ENCODE measurements at regions not wholly inside any gene's neighbourhood (a gene's known extent, or its start where the extent isn't known, plus 50 kb on each side); places are given as distances from the start of the nearest gene placed in this dataset.

- no peaks in the 10 kb centered on the region for H3K4me1 ChIP-seq (ENCODE audit: insufficient read depth, low read length)
- intact Hi-C loops (cut with micrococcal nuclease; ENCODE audit: unreplicated experiment) (no loop called here), in situ Hi-C loops (cut with HindIII; ENCODE audit: extremely low pct_ligation_motif_present, low pct_unique_long_range_greater_than_20kb) (no loop called here)
- no peak overlapping the region for H3K9ac ChIP-seq (ENCODE audit: insufficient read depth, low read depth, low read length)
- no peaks in the 10 kb centered on the region for H3K79me2 ChIP-seq (ENCODE audit: insufficient read depth, low read length)
- no TSS peak for BruUV-seq (replicated peaks)
- no peak for DNase-seq (ENCODE audit: low spot score)
- no peak overlapping the region for H3K4me3 ChIP-seq (replicated peaks in 1 of 3; ENCODE audit: insufficient read depth in 1 of 3, low read depth in 2 of 3, low read length in 3 of 3)
- H2AFZ ChIP-seq (ENCODE audit: low read length) = no peak overlapping the region
- no peak for FAIRE-seq
- no peak overlapping the region for H3K4me2 ChIP-seq (ENCODE audit: low read depth, low read length)
- H3K27me3 ChIP-seq (ENCODE audit: control insufficient read depth in 1 of 2, insufficient read depth in 2 of 2, low read length in 2 of 2) = no peaks in the 10 kb centered on the region; a peak in 1 of 5 replicates
- CTCF ChIA-PET (ENCODE audit: low intra/inter-chr PET ratio, low total read pairs) = no interaction called here
- WGBS (ENCODE audit: low lambda C conversion rate) = 1% methylated on average over 2 of the region's 2 CpGs
- H4K20me1 ChIP-seq (ENCODE audit: insufficient read depth, low read length) = no peaks in the 10 kb centered on the region
- no peaks in the 10 kb centered on the region; the same call in 1 of the 2 replicates for H3K9me3 ChIP-seq (ENCODE audit: low read length)
- no peaks in the 10 kb centered on the region for H3K36me3 ChIP-seq (replicated peaks in 1 of 2; ENCODE audit: control insufficient read depth in 1 of 2, insufficient read depth in 2 of 2, low read length in 2 of 2)
- H3K27ac ChIP-seq (ENCODE audit: extremely low read length, insufficient read depth, low read length) = no peak overlapping the region
- POLR2A ChIA-PET = no interaction called here
- no peak for ATAC-seq
- no peak for TF ChIP-seq ZNF589 (CRISPR knock-in tag; conservative IDR thresholded peaks at IDR 0.05)
- no peak for TF ChIP-seq SRSF1 (optimal IDR thresholded peaks at IDR 0.05; ENCODE audit: low read depth, low read length)
- no peak for TF ChIP-seq MAFG (CRISPR knock-in tag; IDR thresholded peaks at IDR 0.05)
- TF ChIP-seq FOXO1 (CRISPR knock-in tag; IDR thresholded peaks at IDR 0.05) = no peak
- no peak for TF ChIP-seq DMAP1 (CRISPR knock-in tag; IDR thresholded peaks at IDR 0.05)
- no peak for TF ChIP-seq HNF1A (IDR thresholded peaks at IDR 0.05; ENCODE audit: low read depth)
- no peak for TF ChIP-seq HNF1A (CRISPR knock-in tag; IDR thresholded peaks at IDR 0.05; ENCODE audit: borderline replicate concordance)
- TF ChIP-seq TEAD3 (CRISPR knock-in tag; optimal IDR thresholded peaks at IDR 0.05; ENCODE audit: borderline replicate concordance) = no peak
- no peak for TF ChIP-seq PRDM4 (CRISPR knock-in tag; IDR thresholded peaks at IDR 0.05; ENCODE audit: borderline replicate concordance)
- TF ChIP-seq MXD3 (CRISPR knock-in tag; IDR thresholded peaks at IDR 0.05) = no peak
- no peak for TF ChIP-seq RNF219 (CRISPR knock-in tag; IDR thresholded peaks at IDR 0.05)
- TF ChIP-seq ZNF143 (CRISPR knock-in tag; IDR thresholded peaks at IDR 0.05) = no peak
These were observed 494.5 kb upstream of the RAG2 start for GRCh38 chr11:37092487-37092886.

Data from HepG2 (cell line).